ENCODE measurements at regions not wholly inside any gene's neighbourhood (a gene's known extent, or its start where the extent isn't known, plus 50 kb on each side); places are given as distances from the start of the nearest gene placed in this dataset.
"Not testable (repeated sequence)": the region's sequence is repeated elsewhere in the genome, so short reads cannot be mapped to it uniquely, and the experiment has no call there.

DNA sequence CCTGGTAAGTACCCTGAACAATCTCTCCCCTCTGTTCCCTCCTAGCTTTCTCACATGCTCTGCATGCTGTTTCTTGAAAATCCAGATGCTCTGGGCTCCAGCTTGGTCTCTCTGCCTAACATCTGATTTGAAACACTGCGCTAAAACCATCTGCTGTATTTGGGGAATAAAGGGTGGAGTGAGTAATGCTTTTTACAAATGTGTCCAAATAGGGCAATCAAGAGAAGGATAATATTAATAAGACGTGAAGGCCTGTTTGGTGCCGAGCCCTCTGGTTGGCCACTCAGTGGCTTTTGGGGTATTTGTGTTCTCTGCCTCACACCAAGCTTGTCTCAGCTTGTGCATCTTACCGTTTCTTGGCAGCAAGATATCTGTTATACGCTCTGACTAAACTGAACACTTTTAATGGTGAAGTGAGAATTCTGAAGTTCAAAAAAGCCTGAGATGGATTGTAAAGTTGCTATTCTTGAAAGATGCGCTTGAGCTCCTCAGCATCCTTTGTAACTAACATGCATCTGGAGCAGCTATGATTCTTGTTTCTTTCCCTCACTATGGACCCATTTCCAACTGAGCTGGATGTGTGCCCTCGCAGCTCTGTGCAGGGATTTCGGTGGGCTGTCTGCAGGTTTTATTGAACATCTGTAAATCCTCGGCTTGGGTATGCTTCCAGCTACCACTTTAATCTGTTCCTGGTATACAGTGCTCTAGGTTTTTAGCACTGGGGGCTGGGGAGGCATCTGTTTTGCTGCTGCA, 269.4 kb downstream of the RWDD3 start:
- DNase-seq (ENCODE audit: low read depth) = no peak

DNA sequence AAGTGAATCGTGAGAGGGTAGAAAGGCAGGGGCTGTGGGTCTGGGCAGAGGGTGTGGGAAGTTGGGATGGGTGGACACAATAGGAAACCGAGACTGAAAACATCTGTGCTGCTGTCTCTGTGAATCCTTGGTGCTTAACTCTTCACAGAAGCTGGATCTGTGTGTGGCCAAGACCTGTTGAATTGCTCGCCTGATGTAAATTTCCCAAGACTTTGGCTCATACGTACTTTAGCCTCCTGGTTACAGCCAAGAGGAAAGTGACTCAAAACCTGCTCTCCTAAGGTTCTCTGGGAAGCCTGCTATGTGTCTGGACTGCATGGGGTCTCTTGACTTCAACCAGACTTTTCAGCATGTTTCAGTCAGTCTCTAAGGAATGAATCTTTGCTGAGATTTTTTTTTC, 270.3 kb downstream of the RWDD3 start:
- no peak for DNase-seq (ENCODE audit: low read depth)
- no peak overlapping the region for H3K4me3 ChIP-seq (ENCODE audit: low read depth, low read length)

More for the DNA sequence above, 269.4 kb downstream of the RWDD3 start:
- H3K4me3 ChIP-seq (ENCODE audit: low read depth, low read length) = no peak overlapping the region

GRCh38 chr1:95506736-95507414, 272.9 kb downstream of the RWDD3 start:
- H3K4me3 ChIP-seq (ENCODE audit: low read depth, low read length) = no peak overlapping the region
- no peak for DNase-seq (ENCODE audit: low read depth)

DNA sequence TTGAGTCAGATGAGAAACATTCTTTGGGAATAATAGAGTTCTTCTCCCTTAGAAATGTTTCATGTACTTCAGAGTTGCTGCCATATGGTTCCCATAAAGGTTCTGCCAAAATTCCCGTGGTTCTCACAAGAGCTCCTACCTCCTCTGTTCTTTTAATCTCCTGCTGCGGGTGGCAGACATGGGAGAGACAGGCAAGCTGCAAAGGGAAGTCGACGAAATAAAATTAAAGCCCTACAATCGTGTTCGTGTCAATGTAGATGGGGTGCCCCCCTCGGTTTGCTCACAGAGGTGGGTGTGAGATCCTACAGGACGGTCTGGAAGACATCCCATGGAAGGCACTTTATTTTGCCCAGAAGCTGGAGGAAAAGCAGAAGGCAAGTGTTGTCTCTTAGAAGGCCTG, 276.0 kb downstream of the RWDD3 start:
- DNase-seq (ENCODE audit: low read depth) = no peak
- H3K4me3 ChIP-seq (ENCODE audit: low read depth, low read length) = no peak overlapping the region

- H3K4me3 ChIP-seq (ENCODE audit: low read depth, low read length) = no peak overlapping the region
Observed at GRCh38 chr1:95512925-95513324, 278.9 kb downstream of the RWDD3 start.

GRCh38 chr1:95517506-95517905, 283.5 kb downstream of the RWDD3 start:
- no peak for DNase-seq (ENCODE audit: low read depth)
- no peak overlapping the region for H3K4me3 ChIP-seq (ENCODE audit: low read depth, low read length)

More at GRCh38 chr1:95512925-95513324, 278.9 kb downstream of the RWDD3 start:
- DNase-seq (ENCODE audit: low read depth) = no peak

DNA sequence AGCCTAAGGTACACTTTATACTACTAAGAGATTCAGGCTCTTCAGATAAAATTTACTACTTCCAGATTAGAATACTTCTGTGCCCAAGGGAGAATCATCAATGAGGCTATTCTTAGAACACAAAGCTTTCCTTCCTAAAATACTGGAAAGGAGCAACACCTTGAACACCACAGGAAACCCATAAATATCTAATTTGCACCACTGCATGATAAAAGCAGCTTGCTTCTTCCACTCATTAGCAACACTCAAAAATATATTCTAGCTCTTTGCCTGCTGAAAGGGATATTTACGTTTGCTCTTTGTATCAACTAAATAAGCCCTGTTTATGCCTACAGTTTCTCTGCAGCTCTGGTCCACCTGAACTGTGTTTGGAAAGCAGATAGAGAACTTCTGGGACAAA, 284.3 kb downstream of the RWDD3 start:
- DNase-seq (ENCODE audit: low read depth) = no peak

DNA sequence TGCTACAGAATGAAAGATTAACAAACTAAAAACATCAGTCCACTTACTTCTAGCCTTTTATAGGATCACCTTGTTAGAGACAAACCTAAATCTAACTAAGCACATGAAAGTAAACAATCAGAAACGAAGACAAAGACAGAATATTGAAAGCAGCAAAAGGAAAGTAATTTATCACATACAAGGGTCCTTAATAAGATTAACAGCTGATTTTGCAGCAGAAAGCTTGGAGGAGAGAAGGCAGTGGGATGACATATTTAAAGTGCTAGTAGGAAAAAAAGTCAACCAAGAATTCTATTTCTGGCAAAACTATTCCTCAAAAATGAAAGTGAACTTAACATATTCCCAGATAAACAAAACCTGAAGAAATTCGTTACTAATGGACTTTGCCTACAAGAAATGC, 286.4 kb downstream of the RWDD3 start:
- DNase-seq (ENCODE audit: low read depth) = no peak
- H3K4me3 ChIP-seq (ENCODE audit: low read depth, low read length) = no peak overlapping the region

More for the DNA sequence above, 284.3 kb downstream of the RWDD3 start:
- H3K4me3 ChIP-seq (ENCODE audit: low read depth, low read length) = no peak overlapping the region

GRCh38 chr1:95532335-95532734, 298.3 kb downstream of the RWDD3 start:
- H3K4me3 ChIP-seq (ENCODE audit: low read depth, low read length) = no peak overlapping the region
- DNase-seq (ENCODE audit: low read depth) = no peak

DNA sequence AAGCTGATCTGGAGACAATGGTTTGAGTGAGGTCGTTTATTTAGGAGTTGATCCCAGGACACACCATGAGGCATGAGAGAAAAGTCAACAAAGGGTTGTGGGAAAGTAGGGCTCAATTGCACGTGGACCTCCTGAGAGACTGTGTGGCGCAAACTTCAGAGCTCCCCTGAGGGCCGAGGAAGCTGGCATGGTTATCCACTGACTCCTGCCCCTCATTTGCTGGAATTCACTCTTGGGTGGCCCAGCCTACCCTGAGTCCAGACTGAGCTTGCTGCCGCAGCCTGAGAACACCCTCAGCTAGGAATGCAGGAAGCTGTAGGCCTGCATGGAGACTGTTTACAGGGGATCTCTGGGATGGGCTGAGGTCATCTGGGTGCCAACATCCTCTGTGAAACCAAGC, 301.0 kb downstream of the RWDD3 start:
- no peak for DNase-seq (ENCODE audit: low read depth)
- H3K4me3 ChIP-seq (ENCODE audit: low read depth, low read length) = no peak overlapping the region

- DNase-seq (ENCODE audit: low read depth) = no peak
- no peak overlapping the region for H3K4me3 ChIP-seq (ENCODE audit: low read depth, low read length)
Observed at GRCh38 chr1:95535614-95536013, 301.6 kb downstream of the RWDD3 start.

GRCh38 chr1:95536501-95536900, 302.5 kb downstream of the RWDD3 start:
- DNase-seq (ENCODE audit: low read depth) = no peak
- H3K4me3 ChIP-seq (ENCODE audit: low read depth, low read length) = no peak overlapping the region

GRCh38 chr1:95537176-95537575, 303.2 kb downstream of the RWDD3 start:
- DNase-seq (ENCODE audit: low read depth) = no peak
- no peak overlapping the region for H3K4me3 ChIP-seq (ENCODE audit: low read depth, low read length)

DNA sequence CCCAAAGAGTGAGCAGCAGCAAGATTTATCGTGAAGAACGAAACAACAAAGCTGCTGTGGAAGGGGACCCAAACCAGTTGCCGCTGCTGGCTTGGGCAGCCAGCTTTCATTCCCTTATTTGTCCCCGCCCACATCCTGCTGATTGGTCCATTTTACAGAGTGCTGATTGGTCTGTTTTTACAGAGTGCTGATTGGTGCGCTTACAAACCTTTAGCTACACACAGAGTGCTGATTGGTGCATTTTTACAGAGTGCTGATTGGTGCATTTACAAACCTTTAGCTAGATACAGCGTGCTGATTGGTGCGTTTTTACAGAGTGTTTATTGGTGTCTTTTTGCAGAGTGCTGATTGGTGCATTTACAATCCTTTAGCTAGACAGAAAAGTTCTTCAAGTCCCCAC, 304.2 kb downstream of the RWDD3 start:
- not testable (repeated sequence) for DNase-seq (ENCODE audit: low read depth); H3K4me3 ChIP-seq (ENCODE audit: low read depth, low read length)

GRCh38 chr1:95542936-95543335, 308.9 kb downstream of the RWDD3 start:
- no peak overlapping the region for H3K4me3 ChIP-seq (ENCODE audit: low read depth, low read length)
- no peak for DNase-seq (ENCODE audit: low read depth)

GRCh38 chr1:95547005-95547404, 313.0 kb downstream of the RWDD3 start:
- no peak overlapping the region for H3K4me3 ChIP-seq (ENCODE audit: low read depth, low read length)
- DNase-seq (ENCODE audit: low read depth) = no peak

DNA sequence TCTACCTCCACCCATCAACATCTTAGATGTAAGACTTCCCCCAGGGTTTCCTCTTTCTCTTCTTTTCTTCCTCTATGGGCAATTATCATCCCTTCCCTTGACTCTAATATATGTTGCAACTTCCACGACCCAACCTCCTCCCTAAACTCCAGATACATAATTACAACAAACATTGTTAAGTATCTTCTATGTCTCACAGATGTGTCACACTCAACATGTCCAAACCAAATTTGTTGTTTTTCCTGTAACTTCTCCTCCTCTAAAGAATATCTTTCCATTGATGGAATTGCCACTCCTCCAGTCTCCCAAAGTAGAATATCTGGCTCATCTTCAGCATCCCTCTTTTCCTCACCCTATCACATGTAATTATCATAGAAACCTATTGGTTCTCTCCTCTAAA, 314.2 kb downstream of the RWDD3 start:
- no peak for DNase-seq (ENCODE audit: low read depth)
- no peak overlapping the region for H3K4me3 ChIP-seq (ENCODE audit: low read depth, low read length)

GRCh38 chr1:95551201-95551600, 317.2 kb downstream of the RWDD3 start:
- no peak overlapping the region for H3K4me3 ChIP-seq (ENCODE audit: low read depth, low read length)
- no peak for DNase-seq (ENCODE audit: low read depth)

- no peak for DNase-seq (ENCODE audit: low read depth)
- no peak overlapping the region for H3K4me3 ChIP-seq (ENCODE audit: low read depth, low read length)
Observed at GRCh38 chr1:95553595-95553994, 319.6 kb downstream of the RWDD3 start.

DNA sequence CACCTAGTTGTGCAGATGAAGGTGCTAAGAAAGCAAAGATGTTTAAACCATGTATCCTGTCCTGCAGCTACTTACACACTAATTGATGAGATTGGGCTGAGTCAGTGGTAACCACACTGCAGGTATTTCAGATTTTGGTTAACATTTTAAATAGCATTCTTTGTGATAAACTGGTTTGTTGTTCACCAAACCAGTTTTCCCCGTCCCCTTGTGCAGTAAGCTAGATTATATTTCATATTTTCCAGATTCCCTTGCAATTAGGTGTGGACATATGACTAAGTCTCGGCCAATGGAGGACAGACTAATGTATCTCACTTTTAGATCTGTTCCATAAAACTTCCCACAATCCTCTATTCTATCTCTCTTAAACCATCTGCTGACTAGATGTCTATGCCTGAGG, 320.4 kb downstream of the RWDD3 start:
- H3K4me3 ChIP-seq (ENCODE audit: low read depth, low read length) = no peak overlapping the region
- no peak for DNase-seq (ENCODE audit: low read depth)

DNA sequence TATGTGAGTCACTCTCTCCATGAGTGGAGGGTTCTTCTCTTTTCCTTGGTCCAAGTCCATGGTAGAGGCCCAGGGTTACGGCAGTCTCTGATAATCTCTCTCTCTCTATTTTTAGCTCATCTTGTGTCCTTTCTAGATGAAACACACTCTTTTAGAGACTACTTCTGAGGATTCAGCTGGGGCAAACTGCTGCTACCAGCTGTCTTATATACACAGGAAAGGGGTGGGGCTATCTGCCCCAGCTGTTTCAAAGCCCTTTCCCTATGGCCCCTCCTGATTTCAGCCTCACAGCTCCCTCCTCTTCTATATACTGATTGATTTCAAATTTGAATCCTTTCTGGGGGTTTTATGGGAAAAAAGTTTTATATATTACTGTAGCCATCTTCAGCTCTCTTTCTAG, 324.8 kb downstream of the RWDD3 start:
- no peak for DNase-seq (ENCODE audit: low read depth)
- no peak overlapping the region for H3K4me3 ChIP-seq (ENCODE audit: low read depth, low read length)
